H1 (cell line): ENCODE measurements at regions not wholly inside any gene's neighbourhood (a gene's known extent, or its start where the extent isn't known, plus 50 kb on each side); places are given as distances from the start of the nearest gene placed in this dataset.

ENCODE experiments used
- BACH1 ChIP-seq: IDR thresholded peaks from 2 replicates; pipeline ENCODE4 v1.6.1; 2012; ENCODE audit warnings: low read length, improper control_type of control experiment
- EP300 ChIP-seq, 2 experiments: IDR thresholded peaks; 1 replicate in 1 of 2; 2 replicates in 1 of 2; pipeline ENCODE4 v1.6.1; 2011 to 2012; ENCODE audit warnings: low read depth in 2 of 2, low read length in 2 of 2, mild to moderate bottlenecking in 2 of 2, borderline replicate concordance in 1 of 2, inconsistent platforms in 1 of 2, moderate library complexity in 1 of 2
- RAD21 ChIP-seq, 2 experiments: IDR thresholded peaks in 1 of 2; conservative IDR thresholded peaks in 1 of 2; 2 replicates each; pipeline ENCODE4 v1.6.1; 2011; ENCODE audit warnings: low read depth in 2 of 2, low read length in 2 of 2, improper control_type of control experiment in 1 of 2, inconsistent platforms in 1 of 2, mild to moderate bottlenecking in 1 of 2, moderate library complexity in 1 of 2
- RBBP5 ChIP-seq: IDR thresholded peaks from 2 replicates; pipeline ENCODE4 v1.7.1; 2012; ENCODE audit warnings: low read depth, mild to moderate bottlenecking, inconsistent platforms, low read length, moderate library complexity, borderline replicate concordance
- YY1 ChIP-seq: IDR thresholded peaks from 2 replicates; pipeline ENCODE4 v1.6.1; 2011; ENCODE audit warnings: low read depth, mild to moderate bottlenecking, low read length
- TF ChIP-seq, protein P1 (sequence below): fragments of 300-600 bp; sonication (generic); IDR thresholded peaks from 2 replicates; pipeline ENCODE4 v1.7.1; 2012; ENCODE audit warnings: low read length, moderate library complexity, mild to moderate bottlenecking, inconsistent platforms; ENCODE audit not compliant: insufficient replicate concordance

DNA sequence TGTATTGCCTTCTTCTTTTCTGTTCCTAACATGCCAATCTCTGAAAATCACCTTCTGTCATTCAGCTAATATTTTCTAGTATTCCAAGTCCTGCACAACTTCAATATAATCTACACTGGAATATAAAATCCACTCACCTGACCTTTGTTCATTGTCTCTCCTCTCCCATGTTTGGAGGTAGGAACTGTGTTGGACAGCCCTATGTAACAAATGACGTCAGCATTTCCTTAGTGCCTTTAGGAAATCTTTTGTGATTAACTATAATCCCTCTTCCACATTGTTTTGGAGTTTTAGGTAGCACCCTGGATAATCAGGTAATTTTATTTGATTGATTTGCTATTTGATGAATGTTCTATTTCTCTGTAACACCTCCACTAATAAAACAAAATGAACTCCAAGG, 814.8 kb upstream of the PRKX start (continued):
- TF ChIP-seq, protein P1, sequence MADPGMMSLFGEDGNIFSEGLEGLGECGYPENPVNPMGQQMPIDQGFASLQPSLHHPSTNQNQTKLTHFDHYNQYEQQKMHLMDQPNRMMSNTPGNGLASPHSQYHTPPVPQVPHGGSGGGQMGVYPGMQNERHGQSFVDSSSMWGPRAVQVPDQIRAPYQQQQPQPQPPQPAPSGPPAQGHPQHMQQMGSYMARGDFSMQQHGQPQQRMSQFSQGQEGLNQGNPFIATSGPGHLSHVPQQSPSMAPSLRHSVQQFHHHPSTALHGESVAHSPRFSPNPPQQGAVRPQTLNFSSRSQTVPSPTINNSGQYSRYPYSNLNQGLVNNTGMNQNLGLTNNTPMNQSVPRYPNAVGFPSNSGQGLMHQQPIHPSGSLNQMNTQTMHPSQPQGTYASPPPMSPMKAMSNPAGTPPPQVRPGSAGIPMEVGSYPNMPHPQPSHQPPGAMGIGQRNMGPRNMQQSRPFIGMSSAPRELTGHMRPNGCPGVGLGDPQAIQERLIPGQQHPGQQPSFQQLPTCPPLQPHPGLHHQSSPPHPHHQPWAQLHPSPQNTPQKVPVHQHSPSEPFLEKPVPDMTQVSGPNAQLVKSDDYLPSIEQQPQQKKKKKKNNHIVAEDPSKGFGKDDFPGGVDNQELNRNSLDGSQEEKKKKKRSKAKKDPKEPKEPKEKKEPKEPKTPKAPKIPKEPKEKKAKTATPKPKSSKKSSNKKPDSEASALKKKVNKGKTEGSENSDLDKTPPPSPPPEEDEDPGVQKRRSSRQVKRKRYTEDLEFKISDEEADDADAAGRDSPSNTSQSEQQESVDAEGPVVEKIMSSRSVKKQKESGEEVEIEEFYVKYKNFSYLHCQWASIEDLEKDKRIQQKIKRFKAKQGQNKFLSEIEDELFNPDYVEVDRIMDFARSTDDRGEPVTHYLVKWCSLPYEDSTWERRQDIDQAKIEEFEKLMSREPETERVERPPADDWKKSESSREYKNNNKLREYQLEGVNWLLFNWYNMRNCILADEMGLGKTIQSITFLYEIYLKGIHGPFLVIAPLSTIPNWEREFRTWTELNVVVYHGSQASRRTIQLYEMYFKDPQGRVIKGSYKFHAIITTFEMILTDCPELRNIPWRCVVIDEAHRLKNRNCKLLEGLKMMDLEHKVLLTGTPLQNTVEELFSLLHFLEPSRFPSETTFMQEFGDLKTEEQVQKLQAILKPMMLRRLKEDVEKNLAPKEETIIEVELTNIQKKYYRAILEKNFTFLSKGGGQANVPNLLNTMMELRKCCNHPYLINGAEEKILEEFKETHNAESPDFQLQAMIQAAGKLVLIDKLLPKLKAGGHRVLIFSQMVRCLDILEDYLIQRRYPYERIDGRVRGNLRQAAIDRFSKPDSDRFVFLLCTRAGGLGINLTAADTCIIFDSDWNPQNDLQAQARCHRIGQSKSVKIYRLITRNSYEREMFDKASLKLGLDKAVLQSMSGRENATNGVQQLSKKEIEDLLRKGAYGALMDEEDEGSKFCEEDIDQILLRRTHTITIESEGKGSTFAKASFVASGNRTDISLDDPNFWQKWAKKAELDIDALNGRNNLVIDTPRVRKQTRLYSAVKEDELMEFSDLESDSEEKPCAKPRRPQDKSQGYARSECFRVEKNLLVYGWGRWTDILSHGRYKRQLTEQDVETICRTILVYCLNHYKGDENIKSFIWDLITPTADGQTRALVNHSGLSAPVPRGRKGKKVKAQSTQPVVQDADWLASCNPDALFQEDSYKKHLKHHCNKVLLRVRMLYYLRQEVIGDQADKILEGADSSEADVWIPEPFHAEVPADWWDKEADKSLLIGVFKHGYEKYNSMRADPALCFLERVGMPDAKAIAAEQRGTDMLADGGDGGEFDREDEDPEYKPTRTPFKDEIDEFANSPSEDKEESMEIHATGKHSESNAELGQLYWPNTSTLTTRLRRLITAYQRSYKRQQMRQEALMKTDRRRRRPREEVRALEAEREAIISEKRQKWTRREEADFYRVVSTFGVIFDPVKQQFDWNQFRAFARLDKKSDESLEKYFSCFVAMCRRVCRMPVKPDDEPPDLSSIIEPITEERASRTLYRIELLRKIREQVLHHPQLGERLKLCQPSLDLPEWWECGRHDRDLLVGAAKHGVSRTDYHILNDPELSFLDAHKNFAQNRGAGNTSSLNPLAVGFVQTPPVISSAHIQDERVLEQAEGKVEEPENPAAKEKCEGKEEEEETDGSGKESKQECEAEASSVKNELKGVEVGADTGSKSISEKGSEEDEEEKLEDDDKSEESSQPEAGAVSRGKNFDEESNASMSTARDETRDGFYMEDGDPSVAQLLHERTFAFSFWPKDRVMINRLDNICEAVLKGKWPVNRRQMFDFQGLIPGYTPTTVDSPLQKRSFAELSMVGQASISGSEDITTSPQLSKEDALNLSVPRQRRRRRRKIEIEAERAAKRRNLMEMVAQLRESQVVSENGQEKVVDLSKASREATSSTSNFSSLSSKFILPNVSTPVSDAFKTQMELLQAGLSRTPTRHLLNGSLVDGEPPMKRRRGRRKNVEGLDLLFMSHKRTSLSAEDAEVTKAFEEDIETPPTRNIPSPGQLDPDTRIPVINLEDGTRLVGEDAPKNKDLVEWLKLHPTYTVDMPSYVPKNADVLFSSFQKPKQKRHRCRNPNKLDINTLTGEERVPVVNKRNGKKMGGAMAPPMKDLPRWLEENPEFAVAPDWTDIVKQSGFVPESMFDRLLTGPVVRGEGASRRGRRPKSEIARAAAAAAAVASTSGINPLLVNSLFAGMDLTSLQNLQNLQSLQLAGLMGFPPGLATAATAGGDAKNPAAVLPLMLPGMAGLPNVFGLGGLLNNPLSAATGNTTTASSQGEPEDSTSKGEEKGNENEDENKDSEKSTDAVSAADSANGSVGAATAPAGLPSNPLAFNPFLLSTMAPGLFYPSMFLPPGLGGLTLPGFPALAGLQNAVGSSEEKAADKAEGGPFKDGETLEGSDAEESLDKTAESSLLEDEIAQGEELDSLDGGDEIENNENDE = no peak
- TF ChIP-seq EP300 (IDR thresholded peaks at IDR 0.05; ENCODE audit: borderline replicate concordance in 1 of 2, low read depth in 2 of 2, low read length in 2 of 2) = no peak
- no peak for TF ChIP-seq YY1
- TF ChIP-seq BACH1 = no peak
- no peak for TF ChIP-seq RAD21 (IDR thresholded peaks at IDR 0.05 in 1 of 2, conservative IDR thresholded peaks at IDR 0.05 in 1 of 2; ENCODE audit: low read depth in 2 of 2, low read length in 2 of 2)
- no peak for TF ChIP-seq RBBP5
